IPS DF 6.9 (cell line): ENCODE measurements at regions not wholly inside any gene's neighbourhood (a gene's known extent, or its start where the extent isn't known, plus 50 kb on each side); places are given as distances from the start of the nearest gene placed in this dataset.

Source experiments
- DNase-seq: peaks from one replicate; pipeline ENCODE4 v3.0.0-alpha.2; 2013; ENCODE audit warnings: low read depth, low spot score
- H3K27ac ChIP-seq: one replicate; pipeline ENCODE4 v1.5.1; 2013; ENCODE audit warnings: low read length, control low read depth
- H3K27me3 ChIP-seq: 2 replicates; pipeline ENCODE4 v1.6.1; 2013; ENCODE audit warnings: mild to moderate bottlenecking, low read length; ENCODE audit not compliant: control insufficient read depth, insufficient read depth
- H3K36me3 ChIP-seq: 2 replicates; pipeline ENCODE4 v1.6.1; 2013; ENCODE audit warnings: low read length; ENCODE audit not compliant: control insufficient read depth, insufficient read depth
- H3K4me1 ChIP-seq: 2 replicates; pipeline ENCODE4 v1.6.1; 2013; ENCODE audit warnings: low read length; ENCODE audit not compliant: control insufficient read depth, insufficient read depth
- H3K4me3 ChIP-seq: 2 replicates; pipeline ENCODE4 v1.5.1; 2013; ENCODE audit warnings: mild to moderate bottlenecking, low read length
- H3K9me3 ChIP-seq: 2 replicates; pipeline ENCODE4 v1.6.1; 2013; ENCODE audit warnings: low read length, inconsistent platforms; ENCODE audit not compliant: control insufficient read depth, insufficient read depth
- WGBS: extraction: QIAGEN DNeasy Blood & Tissue Kit; methylation state at CpG from one replicate; pipeline ENCODE4 v1.1.7; 2013; ENCODE audit warnings: mixed read lengths, missing lambda C conversion rate; ENCODE audit not compliant: insufficient read length, insufficient coverage; 5-methylcytosine and 5-hydroxymethylcytosine counted together

GRCh38 chrX:125378205-125378604, 58.5 kb downstream of the TEX13C start:
- H3K9me3 ChIP-seq, result no peaks in the 10 kb centered on the region
- no peaks in the 10 kb centered on the region for H3K36me3 ChIP-seq
- H3K4me3 ChIP-seq, result no peak overlapping the region
- no peak for DNase-seq
- no peaks in the 10 kb centered on the region for H3K27me3 ChIP-seq
- no peak overlapping the region for H3K27ac ChIP-seq
- WGBS, result no CpG with 5 or more reads among the region's 4 CpGs
- H3K4me1 ChIP-seq, result peaks cover 2% of the 10 kb centered on the region; the same call in 1 of the 2 replicates

- Histone ChIP-seq H3K4me1 (peaks cover 2% of the 10 kb centered on the region; the same call in 1 of the 2 replicates), H3K27me3 (no peaks in the 10 kb centered on the region), H3K4me3 (no peak overlapping the region), H3K27ac (no peak overlapping the region), H3K36me3 (no peaks in the 10 kb centered on the region), H3K9me3 (no peaks in the 10 kb centered on the region)
- no CpG with 5 or more reads among the region's 3 CpGs for WGBS
- DNase-seq, result no peak
These were observed 59.1 kb downstream of the TEX13C start for GRCh38 chrX:125378770-125379169.

- Histone ChIP-seq H3K4me3 (no peak overlapping the region), H3K27ac (no peak overlapping the region), H3K36me3 (peaks cover 4% of the 10 kb centered on the region; the same call in 1 of the 2 replicates), H3K27me3 (no peaks in the 10 kb centered on the region), H3K9me3 (no peaks in the 10 kb centered on the region), H3K4me1 (peaks cover 2% of the 10 kb centered on the region; the same call in 1 of the 2 replicates)
- DNase-seq, result no peak
- WGBS, result no CpG with 5 or more reads among the region's 4 CpGs
These were observed 62.5 kb downstream of the TEX13C start for GRCh38 chrX:125382148-125382628.

GRCh38 chrX:125382889-125383288, 63.2 kb downstream of the TEX13C start:
- no peak overlapping the region for H3K27ac ChIP-seq
- H3K27me3 ChIP-seq, result no peaks in the 10 kb centered on the region
- H3K4me1 ChIP-seq, result peaks cover 2% of the 10 kb centered on the region; the same call in 1 of the 2 replicates
- WGBS, result no CpG with 5 or more reads among the region's 3 CpGs
- DNase-seq, result no peak
- H3K36me3 ChIP-seq, result peaks cover 5% of the 10 kb centered on the region; the same call in 1 of the 2 replicates
- H3K9me3 ChIP-seq, result no peaks in the 10 kb centered on the region
- H3K4me3 ChIP-seq, result no peak overlapping the region

DNA sequence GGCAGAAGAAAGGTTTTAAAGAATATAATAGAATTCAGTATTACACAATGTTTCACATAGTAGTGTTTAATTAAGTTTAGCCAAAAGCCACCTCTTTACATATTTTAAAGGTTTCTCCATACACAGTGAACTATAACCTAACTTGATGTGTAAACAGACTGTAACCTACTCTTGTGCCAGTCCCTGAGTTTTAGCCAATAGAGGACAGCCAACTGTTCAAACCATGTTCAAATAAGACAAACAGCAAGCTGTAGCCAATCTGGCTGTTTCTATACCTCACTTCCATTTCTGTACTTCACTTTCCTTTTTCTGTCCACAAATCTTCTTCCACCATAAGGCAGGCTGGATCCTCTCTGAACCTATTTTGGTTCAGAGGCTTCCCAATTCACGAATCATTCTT, 65.2 kb downstream of the TEX13C start:
- H3K36me3 ChIP-seq, result peaks cover 9% of the 10 kb centered on the region; the same call in 1 of the 2 replicates
- no peak overlapping the region for H3K27ac ChIP-seq
- H3K4me3 ChIP-seq, result no peak overlapping the region
- DNase-seq, result no peak
- no CpG with 5 or more reads among the region's 1 CpG for WGBS
- peaks cover 2% of the 10 kb centered on the region; the same call in 1 of the 2 replicates for H3K4me1 ChIP-seq
- no peaks in the 10 kb centered on the region for H3K27me3 ChIP-seq
- no peaks in the 10 kb centered on the region for H3K9me3 ChIP-seq

DNA sequence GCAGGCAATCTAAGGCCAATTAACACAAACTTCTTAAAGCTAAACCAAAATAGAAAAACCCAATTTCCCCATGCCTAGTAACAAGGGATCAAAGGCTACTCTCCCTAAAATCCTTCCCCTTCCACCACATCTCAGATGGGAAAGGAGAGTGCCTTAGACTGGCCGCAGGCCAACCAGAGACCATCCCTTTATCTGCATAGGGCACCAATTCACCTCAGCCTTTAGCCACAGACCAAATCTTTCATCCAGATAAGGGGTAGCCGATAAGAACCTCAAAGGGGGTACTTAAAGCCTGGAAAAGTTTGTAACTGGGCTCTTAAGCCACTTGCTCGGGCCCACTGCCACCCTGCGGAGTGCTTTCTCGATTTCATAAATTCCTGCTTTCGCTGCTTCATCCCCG, 68.3 kb downstream of the TEX13C start:
- H3K4me1 ChIP-seq, result no peaks in the 10 kb centered on the region
- H3K4me3 ChIP-seq, result peak overlapping the region; percentile 15; the same call in 1 of the 2 replicates
- H3K27ac ChIP-seq, result no peak overlapping the region
- DNase-seq, result no peak
- no peaks in the 10 kb centered on the region for H3K27me3 ChIP-seq
- H3K36me3 ChIP-seq, result peaks cover 9% of the 10 kb centered on the region; the same call in 1 of the 2 replicates
- H3K9me3 ChIP-seq, result no peaks in the 10 kb centered on the region
- no CpG with 5 or more reads among the region's 7 CpGs for WGBS

- Histone ChIP-seq H3K4me1 (no peaks in the 10 kb centered on the region), H3K27me3 (no peaks in the 10 kb centered on the region), H3K36me3 (no peaks in the 10 kb centered on the region; the same call in 1 of the 2 replicates), H3K4me3 (no peak overlapping the region; the same call in 1 of the 2 replicates), H3K9me3 (no peaks in the 10 kb centered on the region), H3K27ac (no peak overlapping the region)
- DNase-seq, result no peak
- WGBS, result no CpG with 5 or more reads among the region's 4 CpGs
These were observed 74.8 kb downstream of the TEX13C start for GRCh38 chrX:125394449-125394848.

- no peaks in the 10 kb centered on the region for H3K27me3 ChIP-seq
These were observed 76.0 kb downstream of the TEX13C start for GRCh38 chrX:125395626-125396025.

DNA sequence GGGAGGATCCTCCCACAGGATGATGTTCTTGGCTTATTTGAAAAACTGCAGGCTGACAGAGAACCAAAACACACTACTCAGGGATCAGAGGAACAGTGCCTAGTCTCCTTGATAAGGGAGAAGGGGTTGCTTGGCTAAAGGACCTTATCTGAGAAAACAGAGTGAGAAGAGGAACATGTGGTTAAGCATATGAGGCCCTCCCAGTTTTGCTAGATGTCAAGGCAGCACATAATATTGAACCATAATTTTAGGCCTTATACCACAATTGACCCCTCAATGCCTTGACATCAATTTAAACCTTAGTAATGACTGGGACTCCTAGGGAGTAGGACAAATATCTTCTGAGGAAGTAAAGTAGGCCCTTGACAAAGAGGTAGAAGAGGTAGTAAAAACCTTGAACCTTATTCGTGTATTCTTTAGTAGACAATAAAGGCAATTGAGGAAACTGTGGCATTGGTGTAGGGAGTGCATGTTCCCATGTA, 79.3 kb downstream of the TEX13C start:
- DNase-seq, result no peak
- Histone ChIP-seq H3K9me3 (no peaks in the 10 kb centered on the region), H3K36me3 (no peaks in the 10 kb centered on the region), H3K4me3 (no peak overlapping the region), H3K27ac (no peak overlapping the region), H3K27me3 (no peaks in the 10 kb centered on the region), H3K4me1 (no peaks in the 10 kb centered on the region)
- WGBS, result no CpG with 5 or more reads among the region's 1 CpG

More at GRCh38 chrX:125395626-125396025, 76.0 kb downstream of the TEX13C start:
- Histone ChIP-seq H3K9me3 (no peaks in the 10 kb centered on the region), H3K4me1 (no peaks in the 10 kb centered on the region), H3K27ac (no peak overlapping the region), H3K4me3 (no peak overlapping the region), H3K36me3 (no peaks in the 10 kb centered on the region; the same call in 1 of the 2 replicates)
- DNase-seq, result no peak

GRCh38 chrX:125402807-125403206, 83.1 kb downstream of the TEX13C start:
- H3K27me3 ChIP-seq, result no peaks in the 10 kb centered on the region
- no peak overlapping the region for H3K27ac ChIP-seq
- no CpG with 5 or more reads among the region's 2 CpGs for WGBS
- DNase-seq, result no peak
- H3K4me3 ChIP-seq, result no peak overlapping the region
- H3K4me1 ChIP-seq, result no peaks in the 10 kb centered on the region
- H3K9me3 ChIP-seq, result no peaks in the 10 kb centered on the region
- no peaks in the 10 kb centered on the region for H3K36me3 ChIP-seq

DNA sequence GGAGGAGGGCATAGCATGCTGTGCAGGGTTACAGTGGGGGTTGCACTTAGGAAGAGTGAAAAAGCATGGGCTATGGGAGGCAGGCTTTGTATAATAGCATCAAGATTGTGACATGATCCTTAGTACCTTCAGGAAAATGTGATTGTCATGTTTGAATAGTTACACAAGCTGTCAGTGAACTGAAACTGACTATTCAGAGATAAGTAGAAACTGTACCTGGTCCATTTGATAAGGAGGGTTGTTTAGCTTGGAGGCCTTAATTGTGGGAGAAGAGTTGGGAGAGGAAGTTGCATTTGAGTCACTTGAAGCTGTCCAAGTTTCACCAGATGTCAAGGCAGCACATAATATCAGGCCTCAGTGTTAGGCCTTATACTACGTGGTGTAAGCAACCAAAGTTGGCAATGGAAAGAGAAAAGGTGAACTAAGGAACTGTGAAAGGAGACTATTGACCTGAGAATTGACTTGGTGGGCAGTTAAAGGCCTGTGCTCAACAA, 85.0 kb downstream of the TEX13C start:
- H3K9me3 ChIP-seq, result no peaks in the 10 kb centered on the region
- H3K4me1 ChIP-seq, result no peaks in the 10 kb centered on the region
- no peak for DNase-seq
- H3K27ac ChIP-seq, result no peak overlapping the region
- no peak overlapping the region for H3K4me3 ChIP-seq
- WGBS, result no CpG with 5 or more reads among the region's 1 CpG
- H3K27me3 ChIP-seq, result no peaks in the 10 kb centered on the region
- no peaks in the 10 kb centered on the region for H3K36me3 ChIP-seq
